ENCODE measurements at regions not wholly inside any gene's neighbourhood (a gene's known extent, or its start where the extent isn't known, plus 50 kb on each side); places are given as distances from the start of the nearest gene placed in this dataset.

GRCh38 chr6:33953171-33953570, 149.4 kb upstream of the MLN start:
- no peak for TF ChIP-seq POLR2A (IDR thresholded peaks at IDR 0.05; ENCODE audit: borderline replicate concordance, extremely low read depth, insufficient read depth, insufficient read length)
- TF ChIP-seq ZBTB33 (IDR thresholded peaks at IDR 0.05; ENCODE audit: extremely low read depth, insufficient replicate concordance, low read length) = no peak
- TF ChIP-seq CTCF (IDR thresholded peaks at IDR 0.05 in 2 of 3, conservative IDR thresholded peaks at IDR 0.05 in 1 of 3; ENCODE audit: borderline replicate concordance in 1 of 3, insufficient read depth in 1 of 3, low read depth in 2 of 3, low read length in 2 of 3) = no peak

Measured in HCT116 (cell line).